Right ventricle myocardium inferior (tissue), 1 donor: ENCODE measurements at regions not wholly inside any gene's neighbourhood (a gene's known extent, or its start where the extent isn't known, plus 50 kb on each side); places are given as distances from the start of the nearest gene placed in this dataset.
"Not testable (repeated sequence)": the region's sequence is repeated elsewhere in the genome, so short reads cannot be mapped to it uniquely, and the experiment has no call there.

ENCODE experiments used
- ATAC-seq: fragments of 200-7000 bp; cut with Tn5 transposase; one replicate; pipeline ENCODE4 v1.9.1; 2020; ENCODE audit warnings: mild to moderate bottlenecking, moderate library complexity
- DNase-seq: peaks from one replicate; pipeline ENCODE4 v3.0.0; 2021; ENCODE audit errors: missing footprints
- intact Hi-C: fragments of 100-400 bp; cut with DNase I; formaldehyde crosslinking; loops from one replicate; pipeline ENCODE4 v1.11.0; 2022
- donor health status: DM: no; HTN: yes; CAD: no; lungs with severe emphysema.

- intact Hi-C loops, result no loop called here
- DNase-seq (no peak), ATAC-seq (no peak)
Observed at GRCh38 chr14:28936601-28937000, 170.0 kb downstream of the FOXG1 start.

GRCh38 chr14:28941758-28942157, 175.2 kb downstream of the FOXG1 start:
- intact Hi-C loops, result no loop called here
- DNase-seq (no peak), ATAC-seq (no peak)

GRCh38 chr14:28944605-28945004, 178.0 kb downstream of the FOXG1 start:
- intact Hi-C loops, result no loop called here
- no peak for DNase-seq
- no peak for ATAC-seq

- ATAC-seq (no peak), DNase-seq (no peak)
- intact Hi-C loops, result no loop called here
Observed at GRCh38 chr14:28946267-28946666, 179.7 kb downstream of the FOXG1 start.

- no peak for ATAC-seq
- intact Hi-C loops, result no loop called here
- no peak for DNase-seq
Observed at GRCh38 chr14:28949503-28949902, 182.9 kb downstream of the FOXG1 start.

GRCh38 chr14:28952161-28952560, 185.6 kb downstream of the FOXG1 start:
- intact Hi-C loops, result no loop called here
- no peak for DNase-seq
- ATAC-seq, result no peak

- no peak for ATAC-seq
- intact Hi-C loops, result no loop called here
- DNase-seq, result no peak
Observed at GRCh38 chr14:28952666-28953065, 186.1 kb downstream of the FOXG1 start.

GRCh38 chr14:28953973-28954372, 187.4 kb downstream of the FOXG1 start:
- ATAC-seq (no peak), DNase-seq (no peak)
- intact Hi-C loops, result no loop called here

GRCh38 chr14:28966416-28967233, 200.0 kb downstream of the FOXG1 start:
- intact Hi-C loops, result no loop called here
- no peak for ATAC-seq
- DNase-seq, result no peak

GRCh38 chr14:28975084-28975483, 208.5 kb downstream of the FOXG1 start:
- intact Hi-C loops, result no loop called here
- DNase-seq (no peak), ATAC-seq (no peak)

GRCh38 chr14:28982228-28982627, 215.6 kb downstream of the FOXG1 start:
- DNase-seq (no peak), ATAC-seq (no peak)
- intact Hi-C loops, result no loop called here

GRCh38 chr14:28983279-28983678, 216.7 kb downstream of the FOXG1 start:
- ATAC-seq, result no peak
- intact Hi-C loops, result no loop called here
- no peak for DNase-seq

GRCh38 chr14:28987516-28987915, 220.9 kb downstream of the FOXG1 start:
- intact Hi-C loops, result no loop called here
- DNase-seq (no peak), ATAC-seq (no peak)

GRCh38 chr14:28997196-28997595, 230.6 kb downstream of the FOXG1 start:
- intact Hi-C loops, ATAC-seq, DNase-seq: not testable (repeated sequence)

GRCh38 chr14:28999656-29000055, 233.1 kb downstream of the FOXG1 start:
- ATAC-seq (no peak), DNase-seq (no peak)
- intact Hi-C loops, result no loop called here

- no peak for DNase-seq
- no peak for ATAC-seq
- intact Hi-C loops, result no loop called here
Observed at GRCh38 chr14:29005647-29006046, 239.1 kb downstream of the FOXG1 start.

GRCh38 chr14:29007990-29008389, 241.4 kb downstream of the FOXG1 start:
- intact Hi-C loops, result no loop called here
- DNase-seq (no peak), ATAC-seq (no peak)

GRCh38 chr14:29016050-29016900, 249.7 kb downstream of the FOXG1 start:
- intact Hi-C loops, result no loop called here
- no peak for ATAC-seq
- DNase-seq, result no peak

- DNase-seq, ATAC-seq, intact Hi-C loops: not testable (repeated sequence)
Observed at GRCh38 chr14:29023505-29023904, 256.9 kb downstream of the FOXG1 start.

- intact Hi-C loops, ATAC-seq, DNase-seq: not testable (repeated sequence)
Observed at GRCh38 chr14:29027441-29027840, 260.9 kb downstream of the FOXG1 start.
